IMR-90 (cell line): ENCODE measurements at regions not wholly inside any gene's neighbourhood (a gene's known extent, or its start where the extent isn't known, plus 50 kb on each side); places are given as distances from the start of the nearest gene placed in this dataset.

Experiments used
- ATAC-seq: fragments of 200-7000 bp; cut with Tn5 transposase; 2 replicates; pipeline ENCODE4 v1.9.1; 2020; ENCODE audit warnings: low read depth, mild to moderate bottlenecking, moderate library complexity
- BruUV-seq: library from RNA; stranded (reverse); fragments of 400-500 nt; replicated peaks from 2 replicates; lab custom pipeline; 2021; lab: Mats Ljungman, UMichigan
- CTCF ChIA-PET: fragments of 300-600 bp; formaldehyde crosslinking; extraction: SDS; loops from one replicate; lab custom pipeline; 2021; ENCODE audit warnings: antibody characterized with exemption; lab: Yijun Ruan, JAX
- POLR2A ChIA-PET: fragments of 300-600 bp; sonication (Branson Sonifier 250); formaldehyde crosslinking; loops from one replicate; lab custom pipeline; 2022; ENCODE audit warnings: antibody characterized with exemption; ENCODE audit not compliant: unreplicated experiment; lab: Charles Lee
- DNase-seq: peaks from one replicate; pipeline ENCODE4 v3.0.0; 2013
- H2AFZ ChIP-seq: replicated peaks from 2 replicates; pipeline ENCODE3; 2013; ENCODE audit warnings: low read length, mild to moderate bottlenecking; ENCODE audit not compliant: poor library complexity
- H2AK5ac ChIP-seq: 2 replicates; pipeline ENCODE4 v1.6.1; 2013; ENCODE audit warnings: low read depth, low read length, inconsistent platforms
- H2AK9ac ChIP-seq: replicated peaks from 2 replicates; pipeline ENCODE3; 2013; ENCODE audit warnings: mild to moderate bottlenecking, low read depth, low read length, moderate library complexity; ENCODE audit not compliant: poor library complexity
- H2BK120ac ChIP-seq: 2 replicates; pipeline ENCODE4 v1.6.1; 2013; ENCODE audit warnings: low read depth, low read length, inconsistent platforms
- H2BK15ac ChIP-seq: 3 replicates; pipeline ENCODE4 v1.6.1; 2013; ENCODE audit warnings: low read depth, low read length, inconsistent platforms
- H2BK20ac ChIP-seq: 2 replicates; pipeline ENCODE4 v1.6.1; 2013; ENCODE audit warnings: low read depth, mild to moderate bottlenecking, inconsistent platforms, low read length, moderate library complexity
- H2BK5ac ChIP-seq: 2 replicates; pipeline ENCODE4 v1.6.1; 2013; ENCODE audit warnings: mild to moderate bottlenecking, low read depth, low read length, inconsistent platforms; ENCODE audit not compliant: poor library complexity, severe bottlenecking
- H3K14ac ChIP-seq: replicated peaks from 2 replicates; pipeline ENCODE4 v1.6.1; 2013; ENCODE audit warnings: low read depth, low read length, inconsistent platforms
- H3K18ac ChIP-seq: 2 replicates; pipeline ENCODE4 v1.6.1; 2013; ENCODE audit warnings: low read depth, low read length, control low read depth
- H3K23ac ChIP-seq: 2 replicates; pipeline ENCODE4 v1.6.1; 2013; ENCODE audit warnings: low read depth, low read length, inconsistent platforms
- H3K27ac ChIP-seq: 2 replicates; pipeline ENCODE4 v1.5.1; 2013; ENCODE audit warnings: mild to moderate bottlenecking, control low read depth, low read length; ENCODE audit not compliant: insufficient read depth
- H3K27me3 ChIP-seq: 2 replicates; pipeline ENCODE4 v1.6.1; 2013; ENCODE audit warnings: low read length; ENCODE audit not compliant: control insufficient read depth, insufficient read depth
- H3K36me3 ChIP-seq: 2 replicates; pipeline ENCODE4 v1.6.1; 2013; ENCODE audit warnings: low read length, mixed read lengths; ENCODE audit not compliant: control insufficient read depth, insufficient read depth
- H3K4ac ChIP-seq: 2 replicates; pipeline ENCODE4 v1.6.1; 2013; ENCODE audit warnings: low read depth, low read length, inconsistent platforms
- H3K4me1 ChIP-seq: 2 replicates; pipeline ENCODE4 v1.6.1; 2013; ENCODE audit warnings: low read length, mixed read lengths; ENCODE audit not compliant: control insufficient read depth, insufficient read depth
- H3K4me2 ChIP-seq: 2 replicates; pipeline ENCODE4 v1.6.1; 2013; ENCODE audit warnings: low read depth, mild to moderate bottlenecking, control low read depth, low read length, moderate library complexity
- H3K4me3 ChIP-seq: 2 replicates; pipeline ENCODE4 v1.5.1; 2013; ENCODE audit warnings: low read depth, mild to moderate bottlenecking, control low read depth, low read length, moderate library complexity; ENCODE audit not compliant: insufficient read depth
- H3K56ac ChIP-seq: 2 replicates; pipeline ENCODE4 v1.6.1; 2013; ENCODE audit warnings: low read length, inconsistent platforms; ENCODE audit not compliant: insufficient read depth; ENCODE audit errors: extremely low read depth
- H3K79me1 ChIP-seq, 2 experiments: 2 replicates each; pipeline ENCODE4 v1.6.1; 2013; ENCODE audit warnings: low read length in 2 of 2, inconsistent platforms in 1 of 2, low read depth in 1 of 2
- H3K9ac ChIP-seq: 2 replicates; pipeline ENCODE4 v1.6.1; 2013; ENCODE audit warnings: low read depth, low read length, control low read depth
- H3K9me1 ChIP-seq: 2 replicates; pipeline ENCODE4 v1.6.1; 2013; ENCODE audit warnings: low read length, inconsistent platforms; ENCODE audit not compliant: insufficient read depth
- H3K9me3 ChIP-seq: 2 replicates; pipeline ENCODE4 v1.6.1; 2013; ENCODE audit warnings: low read length; ENCODE audit not compliant: control insufficient read depth, insufficient read depth
- H4K20me1 ChIP-seq: 2 replicates; pipeline ENCODE4 v1.6.1; 2013; ENCODE audit warnings: low read length, inconsistent platforms; ENCODE audit not compliant: insufficient read depth
- H4K5ac ChIP-seq: 2 replicates; pipeline ENCODE4 v1.6.1; 2013; ENCODE audit warnings: mild to moderate bottlenecking, low read depth, low read length, control low read depth
- H4K8ac ChIP-seq, 2 experiments: 2 replicates each; pipeline ENCODE4 v1.6.1; 2013; ENCODE audit warnings: low read depth in 2 of 2, low read length in 2 of 2, control low read depth in 1 of 2, inconsistent platforms in 1 of 2
- H4K91ac ChIP-seq: 2 replicates; pipeline ENCODE4 v1.6.1; 2013; ENCODE audit warnings: low read depth, low read length, inconsistent platforms; ENCODE audit not compliant: insufficient read depth
- BHLHE40 ChIP-seq: fragments of 150-350 bp; IDR thresholded peaks from 2 replicates; pipeline ENCODE4 v1.6.1; 2016; ENCODE audit warnings: mild to moderate bottlenecking, low read depth, low read length
- CHD1 ChIP-seq: IDR thresholded peaks from 2 replicates; pipeline ENCODE4 v1.6.1; 2012; ENCODE audit warnings: low read depth, low read length, improper control_type of control experiment
- POLR2A ChIP-seq: IDR thresholded peaks from 2 replicates; pipeline ENCODE4 v1.6.1; 2012; ENCODE audit warnings: mild to moderate bottlenecking, low read depth, low read length
- RFX5 ChIP-seq: IDR thresholded peaks from 2 replicates; pipeline ENCODE4 v1.8.0; 2012; ENCODE audit warnings: low read depth, mild to moderate bottlenecking, low read length, moderate library complexity
- WGBS, 2 experiments: methylation state at CpG; one replicate each; pipeline versions ENCODE4 v1.1.5 to v1.1.7; 2013; ENCODE audit warnings: missing lambda C conversion rate in 2 of 2; ENCODE audit not compliant: insufficient read length in 1 of 2; ENCODE audit errors: extremely low coverage in 2 of 2; 5-methylcytosine and 5-hydroxymethylcytosine counted together
- dilution Hi-C: fragments of 300-500 bp; cut with HindIII; formaldehyde crosslinking; loops from one replicate; pipeline ENCODE4 v1.14.3; 2018; ENCODE audit warnings: low sequenced_read_pairs; ENCODE audit not compliant: unreplicated experiment
- in situ Hi-C: fragments of 300-500 bp; cut with MboI; formaldehyde crosslinking; loops from 3 replicates; pipeline ENCODE4 v1.14.3; 2019; ENCODE audit warnings: low sequenced_read_pairs, inconsistent platforms, mixed read lengths
- intact Hi-C: fragments of 100-400 bp; cut with micrococcal nuclease; formaldehyde crosslinking; loops from 2 replicates; pipeline ENCODE4 v1.10.0; 2022
- TF ChIP-seq, protein P1 (sequence below): conservative IDR thresholded peaks from 2 replicates; pipeline ENCODE4 v1.5.1; 2012; ENCODE audit warnings: mild to moderate bottlenecking, low read depth, low read length, improper control_type of control experiment

DNA sequence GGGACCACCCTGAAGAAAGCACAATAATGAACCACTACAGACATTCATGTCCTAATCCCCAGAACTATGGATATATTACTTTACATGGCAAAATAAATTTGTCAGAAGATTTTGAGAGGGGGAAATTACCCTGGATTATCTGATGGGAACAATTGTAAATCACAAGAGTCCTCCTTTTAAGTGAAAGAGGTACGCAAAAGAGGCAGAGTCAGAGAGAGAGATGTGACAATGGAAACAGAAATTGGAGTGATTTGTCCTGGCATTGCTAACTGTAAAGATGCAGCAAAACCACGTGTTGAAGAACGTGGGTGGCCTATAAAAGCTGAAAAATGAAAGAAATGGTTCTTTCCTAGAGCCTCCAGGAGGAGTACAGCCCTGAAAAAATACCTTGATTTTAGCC lies 1121.4 kb upstream of the ALCAM start:
- Histone ChIP-seq H2BK5ac (no peak overlapping the region), H3K4me1 (no peaks in the 10 kb centered on the region), H2AK9ac (no peak overlapping the region), H3K36me3 (no peaks in the 10 kb centered on the region), H3K27me3 (no peaks in the 10 kb centered on the region), H3K4me3 (no peak overlapping the region), H2BK120ac (no peak overlapping the region), H3K9ac (no peak overlapping the region), H4K20me1 (no peaks in the 10 kb centered on the region), H2AK5ac (no peak overlapping the region), H3K79me1 (no peaks in the 10 kb centered on the region), H2BK15ac (no peak overlapping the region), H3K9me1 (no peaks in the 10 kb centered on the region), H2BK20ac (no peak overlapping the region), H4K91ac (no peak overlapping the region), H3K14ac (no peak overlapping the region), H3K4ac (no peak overlapping the region), H3K18ac (no peak overlapping the region), H3K4me2 (no peak overlapping the region), H3K23ac (no peak overlapping the region), H4K8ac (no peak overlapping the region), H4K5ac (no peak overlapping the region), H3K27ac (no peak overlapping the region), H3K9me3 (no peaks in the 10 kb centered on the region), H2AFZ (no peak overlapping the region), H3K56ac (no peak overlapping the region)
- in situ Hi-C loops (no loop called here), intact Hi-C loops (no loop called here), dilution Hi-C loops (no loop called here)
- no peak for ATAC-seq
- POLR2A ChIA-PET = no interaction called here
- DNase-seq = no peak
- BruUV-seq = no TSS peak
- TF ChIP-seq CHD1 = no peak
- no peak for TF ChIP-seq BHLHE40
- no peak for TF ChIP-seq RFX5
- no peak for TF ChIP-seq POLR2A
- TF ChIP-seq, protein P1, sequence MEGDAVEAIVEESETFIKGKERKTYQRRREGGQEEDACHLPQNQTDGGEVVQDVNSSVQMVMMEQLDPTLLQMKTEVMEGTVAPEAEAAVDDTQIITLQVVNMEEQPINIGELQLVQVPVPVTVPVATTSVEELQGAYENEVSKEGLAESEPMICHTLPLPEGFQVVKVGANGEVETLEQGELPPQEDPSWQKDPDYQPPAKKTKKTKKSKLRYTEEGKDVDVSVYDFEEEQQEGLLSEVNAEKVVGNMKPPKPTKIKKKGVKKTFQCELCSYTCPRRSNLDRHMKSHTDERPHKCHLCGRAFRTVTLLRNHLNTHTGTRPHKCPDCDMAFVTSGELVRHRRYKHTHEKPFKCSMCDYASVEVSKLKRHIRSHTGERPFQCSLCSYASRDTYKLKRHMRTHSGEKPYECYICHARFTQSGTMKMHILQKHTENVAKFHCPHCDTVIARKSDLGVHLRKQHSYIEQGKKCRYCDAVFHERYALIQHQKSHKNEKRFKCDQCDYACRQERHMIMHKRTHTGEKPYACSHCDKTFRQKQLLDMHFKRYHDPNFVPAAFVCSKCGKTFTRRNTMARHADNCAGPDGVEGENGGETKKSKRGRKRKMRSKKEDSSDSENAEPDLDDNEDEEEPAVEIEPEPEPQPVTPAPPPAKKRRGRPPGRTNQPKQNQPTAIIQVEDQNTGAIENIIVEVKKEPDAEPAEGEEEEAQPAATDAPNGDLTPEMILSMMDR = no peak
- CTCF ChIA-PET = no interaction called here
- 75% methylated on average over 1 of the region's 3 CpGs; no CpG with 5 or more reads in 1 of the 2 experiments for WGBS, 2 experiments
